WTC11 (cell line): ENCODE measurements at regions not wholly inside any gene's neighbourhood (a gene's known extent, or its start where the extent isn't known, plus 50 kb on each side); places are given as distances from the start of the nearest gene placed in this dataset.
"Not testable (repeated sequence)": the region's sequence is repeated elsewhere in the genome, so short reads cannot be mapped to it uniquely, and the experiment has no call there.

Experiments
- ATAC-seq: fragments of 200-7000 bp; cut with Tn5 transposase; 2 replicates; pipeline ENCODE4 v1.10.0; 2021; ENCODE audit warnings: mild to moderate bottlenecking, moderate library complexity
- CTCF ChIA-PET: fragments of 300-600 bp; sonication (Branson Sonifier 250); formaldehyde crosslinking; loops from one replicate; lab custom pipeline; 2021; ENCODE audit warnings: antibody characterized with exemption; lab: Charles Lee
- POLR2A ChIA-PET: fragments of 350-600 bp; sonication (Branson Sonifier 250); formaldehyde crosslinking; loops from one replicate; lab custom pipeline; 2021; ENCODE audit warnings: antibody characterized with exemption; lab: Charles Lee
- DNase-seq: peaks from one replicate; pipeline ENCODE4 v3.0.0; 2021; ENCODE audit warnings: low spot score
- H3K27ac Mint-ChIP-seq: 2 replicates; pipeline ENCODE4 v1.8.0; 2021; ENCODE audit warnings: mixed read lengths
- H3K27me3 Mint-ChIP-seq: 2 replicates; pipeline ENCODE4 v1.8.0; 2021; ENCODE audit warnings: low read depth, mild to moderate bottlenecking, moderate library complexity, mixed read lengths
- H3K36me3 Mint-ChIP-seq: 2 replicates; pipeline ENCODE4 v1.8.0; 2021; ENCODE audit warnings: mixed read lengths
- H3K4me1 Mint-ChIP-seq: 2 replicates; pipeline ENCODE4 v1.8.0; 2022; ENCODE audit warnings: mixed read lengths
- H3K4me3 Mint-ChIP-seq: 2 replicates; pipeline ENCODE4 v1.8.0; 2021; ENCODE audit warnings: mild to moderate bottlenecking, moderate library complexity, mixed read lengths
- H3K9me3 Mint-ChIP-seq: 2 replicates; pipeline ENCODE4 v1.8.0; 2021; ENCODE audit warnings: mixed read lengths
- AFF4 ChIP-seq: sonication (generic); formaldehyde crosslinking; IDR thresholded peaks from 2 replicates; pipeline ENCODE4 v1.8.1; 2023; ENCODE audit warnings: mild to moderate bottlenecking, missing genetic modification reagents, borderline replicate concordance
- GTF2I ChIP-seq: fragments of 250-450 bp; sonication (Bioruptor Pico); conservative IDR thresholded peaks from 2 replicates; pipeline ENCODE4 v1.4.0; 2021; ENCODE audit warnings: mild to moderate bottlenecking
- OVOL2 ChIP-seq: fragments of 250-450 bp; sonication (Bioruptor Pico); IDR thresholded peaks from 2 replicates; pipeline ENCODE4 v1.9.0; 2021; ENCODE audit warnings: mild to moderate bottlenecking, borderline replicate concordance
- TF ChIP-seq, protein P1 (sequence below): fragments of 200-600 bp; IDR thresholded peaks from 2 replicates; pipeline ENCODE4 v1.8.0; 2022; ENCODE audit warnings: antibody characterized with exemption

GRCh38 chr16:34078691-34079090 is 619.3 kb downstream of the TP53TG3F start (continued):
- TF ChIP-seq AFF4 (CRISPR knock-in tag), result no peak
- no peak for TF ChIP-seq OVOL2
- TF ChIP-seq, protein P1, sequence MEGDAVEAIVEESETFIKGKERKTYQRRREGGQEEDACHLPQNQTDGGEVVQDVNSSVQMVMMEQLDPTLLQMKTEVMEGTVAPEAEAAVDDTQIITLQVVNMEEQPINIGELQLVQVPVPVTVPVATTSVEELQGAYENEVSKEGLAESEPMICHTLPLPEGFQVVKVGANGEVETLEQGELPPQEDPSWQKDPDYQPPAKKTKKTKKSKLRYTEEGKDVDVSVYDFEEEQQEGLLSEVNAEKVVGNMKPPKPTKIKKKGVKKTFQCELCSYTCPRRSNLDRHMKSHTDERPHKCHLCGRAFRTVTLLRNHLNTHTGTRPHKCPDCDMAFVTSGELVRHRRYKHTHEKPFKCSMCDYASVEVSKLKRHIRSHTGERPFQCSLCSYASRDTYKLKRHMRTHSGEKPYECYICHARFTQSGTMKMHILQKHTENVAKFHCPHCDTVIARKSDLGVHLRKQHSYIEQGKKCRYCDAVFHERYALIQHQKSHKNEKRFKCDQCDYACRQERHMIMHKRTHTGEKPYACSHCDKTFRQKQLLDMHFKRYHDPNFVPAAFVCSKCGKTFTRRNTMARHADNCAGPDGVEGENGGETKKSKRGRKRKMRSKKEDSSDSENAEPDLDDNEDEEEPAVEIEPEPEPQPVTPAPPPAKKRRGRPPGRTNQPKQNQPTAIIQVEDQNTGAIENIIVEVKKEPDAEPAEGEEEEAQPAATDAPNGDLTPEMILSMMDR, result no peak
- no peak for TF ChIP-seq GTF2I

DNA sequence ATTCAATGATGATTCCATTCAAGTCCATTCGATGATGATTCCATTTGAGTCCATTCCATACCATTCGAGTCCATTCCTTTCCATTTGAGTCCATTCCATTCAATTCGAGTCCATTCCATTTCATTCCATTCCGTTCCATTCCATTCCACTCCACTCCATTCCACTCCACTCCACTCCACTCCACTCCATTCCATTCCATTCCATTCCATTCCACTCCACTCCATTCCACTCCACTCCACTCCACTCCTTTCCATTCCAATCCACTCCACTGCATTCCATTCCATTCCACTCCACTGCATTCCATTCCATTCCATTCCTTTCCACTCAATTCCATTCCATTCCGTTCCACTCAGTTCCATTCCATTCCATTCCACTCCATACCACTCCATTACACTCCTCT is 625.6 kb downstream of the TP53TG3F start:
- peaks cover 100% of the 10 kb centered on the region for H3K9me3 Mint-ChIP-seq

DNA sequence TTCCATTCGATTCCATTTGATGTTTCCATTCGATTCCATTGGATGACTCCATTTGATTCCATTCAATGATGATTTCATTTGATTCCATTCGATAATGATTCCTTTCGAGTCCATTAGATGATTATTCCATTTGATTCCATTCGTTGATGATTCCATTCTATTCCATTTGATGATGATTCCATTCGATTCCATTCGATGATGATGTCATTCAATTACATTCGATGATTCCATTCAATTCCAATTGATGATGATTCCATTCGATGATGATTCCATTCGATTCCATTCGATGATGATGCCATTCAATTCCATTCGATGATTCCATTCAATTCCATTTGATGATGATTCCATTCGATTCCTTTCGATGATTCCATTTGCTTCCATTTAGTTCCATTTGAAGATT is 635.6 kb downstream of the TP53TG3F start:
- POLR2A ChIA-PET, ATAC-seq, DNase-seq, H3K4me3 Mint-ChIP-seq, H3K4me1 Mint-ChIP-seq, H3K27ac Mint-ChIP-seq, CTCF ChIA-PET: not testable (repeated sequence)
- peaks cover 100% of the 10 kb centered on the region for H3K36me3 Mint-ChIP-seq
- peaks cover 100% of the 10 kb centered on the region for H3K9me3 Mint-ChIP-seq
- H3K27me3 Mint-ChIP-seq, result peaks cover 83% of the 10 kb centered on the region

More for the DNA sequence above, 625.6 kb downstream of the TP53TG3F start:
- H3K4me3 Mint-ChIP-seq, ATAC-seq, CTCF ChIA-PET, H3K4me1 Mint-ChIP-seq, POLR2A ChIA-PET, DNase-seq, H3K27ac Mint-ChIP-seq: not testable (repeated sequence)
- peaks cover 71% of the 10 kb centered on the region for H3K27me3 Mint-ChIP-seq
- H3K36me3 Mint-ChIP-seq, result peaks cover 99% of the 10 kb centered on the region

- H3K27ac Mint-ChIP-seq, H3K4me3 Mint-ChIP-seq, DNase-seq, POLR2A ChIA-PET, H3K4me1 Mint-ChIP-seq, CTCF ChIA-PET, ATAC-seq: not testable (repeated sequence)
- Mint-ChIP-seq H3K9me3 (peaks cover 100% of the 10 kb centered on the region), H3K36me3 (peaks cover 99% of the 10 kb centered on the region), H3K27me3 (peaks cover 69% of the 10 kb centered on the region)
Measured at GRCh38 chr16:34096911-34097310, 637.5 kb downstream of the TP53TG3F start.

DNA sequence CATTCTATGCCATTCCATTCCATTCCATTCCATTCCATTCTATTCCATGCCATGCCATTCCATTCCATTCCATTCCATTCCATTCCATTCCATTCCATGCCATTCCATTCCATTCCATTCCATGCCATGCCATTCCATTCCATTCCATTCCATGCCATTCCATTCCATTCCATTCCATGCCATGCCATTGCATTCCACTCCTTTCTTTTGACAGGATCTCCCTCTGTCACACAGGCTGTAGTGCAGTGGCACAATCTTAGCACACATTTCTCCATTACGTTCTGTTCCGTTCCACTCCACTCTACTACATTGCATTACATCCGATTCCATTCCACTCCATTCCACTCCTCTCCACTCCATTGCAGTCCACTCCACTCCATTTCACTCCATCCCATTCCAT is 637.9 kb downstream of the TP53TG3F start:
- DNase-seq, POLR2A ChIA-PET, ATAC-seq, H3K4me1 Mint-ChIP-seq, CTCF ChIA-PET, H3K4me3 Mint-ChIP-seq, H3K27ac Mint-ChIP-seq: not testable (repeated sequence)
- Mint-ChIP-seq H3K36me3 (peaks cover 95% of the 10 kb centered on the region), H3K9me3 (peaks cover 100% of the 10 kb centered on the region), H3K27me3 (peaks cover 67% of the 10 kb centered on the region)

GRCh38 chr16:34098033-34098432 is 638.6 kb downstream of the TP53TG3F start:
- H3K4me1 Mint-ChIP-seq, ATAC-seq, H3K27ac Mint-ChIP-seq, POLR2A ChIA-PET, CTCF ChIA-PET, H3K4me3 Mint-ChIP-seq, DNase-seq: not testable (repeated sequence)
- Mint-ChIP-seq H3K9me3 (peaks cover 100% of the 10 kb centered on the region), H3K27me3 (peaks cover 66% of the 10 kb centered on the region), H3K36me3 (peaks cover 92% of the 10 kb centered on the region)

DNA sequence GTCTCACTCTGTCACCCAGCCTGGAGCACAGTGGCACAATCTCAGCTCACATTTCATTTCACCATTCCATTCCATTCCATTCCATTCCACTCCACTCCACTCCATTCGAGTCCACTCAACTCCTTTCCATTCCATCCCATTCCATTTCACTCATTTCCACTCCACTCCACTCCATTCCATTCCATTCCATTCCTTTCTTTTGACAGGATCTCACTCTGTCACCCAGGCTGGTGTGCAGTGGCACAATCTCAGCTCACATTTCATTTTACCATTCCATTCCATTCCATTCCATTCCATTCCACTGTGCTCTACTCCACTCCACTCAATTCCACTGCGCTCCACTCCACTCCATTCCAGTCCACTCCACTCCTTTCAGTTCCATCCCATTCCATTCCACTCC is 639.6 kb downstream of the TP53TG3F start:
- H3K4me1 Mint-ChIP-seq, CTCF ChIA-PET, H3K27ac Mint-ChIP-seq, POLR2A ChIA-PET, H3K4me3 Mint-ChIP-seq, DNase-seq, ATAC-seq: not testable (repeated sequence)
- Mint-ChIP-seq H3K36me3 (peaks cover 92% of the 10 kb centered on the region), H3K9me3 (peaks cover 100% of the 10 kb centered on the region), H3K27me3 (peaks cover 65% of the 10 kb centered on the region)
